GM23338 (cell line): ENCODE measurements at regions not wholly inside any gene's neighbourhood (a gene's known extent, or its start where the extent isn't known, plus 50 kb on each side); places are given as distances from the start of the nearest gene placed in this dataset.

Experiments
- ATAC-seq: fragments of 200-7000 bp; cut with Tn5 transposase; 3 replicates; pipeline ENCODE4 v1.9.1; 2020
- DNase-seq: peaks from one replicate; pipeline ENCODE4 v3.0.0-alpha.2; 2015; ENCODE audit warnings: low spot score
- H2AFZ ChIP-seq: fragments of 200-600 bp; sonication (generic); 2 replicates; pipeline ENCODE4 v1.8.0; 2016; ENCODE audit warnings: antibody characterized with exemption, mild to moderate bottlenecking, moderate library complexity
- H3F3A ChIP-seq: fragments of 200-600 bp; sonication (generic); replicated peaks from 2 replicates; pipeline ENCODE4 v1.8.0; 2017; ENCODE audit warnings: antibody characterized with exemption, mixed run types, low read depth
- H3K27ac ChIP-seq: fragments of 200-600 bp; sonication (generic); 2 replicates; pipeline ENCODE4 v1.6.1; 2016; ENCODE audit warnings: low read depth
- H3K27me3 ChIP-seq: fragments of 200-600 bp; sonication (generic); 2 replicates; pipeline ENCODE4 v1.8.0; 2016; ENCODE audit warnings: mild to moderate bottlenecking, mixed run types, moderate library complexity; ENCODE audit not compliant: insufficient read depth
- H3K36me3 ChIP-seq: fragments of 200-600 bp; sonication (generic); 2 replicates; pipeline ENCODE4 v1.8.0; 2016; ENCODE audit warnings: mild to moderate bottlenecking; ENCODE audit not compliant: insufficient read depth
- H3K4me1 ChIP-seq: fragments of 200-600 bp; sonication (generic); 2 replicates; pipeline ENCODE4 v1.8.0; 2016; ENCODE audit warnings: mild to moderate bottlenecking, moderate library complexity; ENCODE audit not compliant: insufficient read depth
- H3K4me2 ChIP-seq: fragments of 200-600 bp; sonication (generic); 2 replicates; pipeline ENCODE4 v1.7.1; 2017; ENCODE audit warnings: mixed run types
- H3K4me3 ChIP-seq: fragments of 200-600 bp; sonication (generic); 2 replicates; pipeline ENCODE4 v1.6.1; 2016; ENCODE audit warnings: mixed run types
- H3K79me2 ChIP-seq: fragments of 200-600 bp; sonication (generic); replicated peaks from 2 replicates; pipeline ENCODE4 v1.8.0; 2017; ENCODE audit warnings: mild to moderate bottlenecking; ENCODE audit not compliant: insufficient read depth
- H3K9me2 ChIP-seq: fragments of 200-600 bp; sonication (generic); 2 replicates; pipeline ENCODE4 v1.8.0; 2017; ENCODE audit not compliant: insufficient read depth
- H4K20me1 ChIP-seq: fragments of 200-600 bp; sonication (generic); replicated peaks from 2 replicates; pipeline ENCODE4 v1.8.0; 2017; ENCODE audit warnings: mild to moderate bottlenecking; ENCODE audit not compliant: insufficient read depth
- H3K27ac Mint-ChIP-seq: 2 replicates; pipeline ENCODE4 v1.8.0; 2020; ENCODE audit warnings: inconsistent platforms, mild to moderate bottlenecking, moderate library complexity, mixed read lengths
- H3K27me3 Mint-ChIP-seq: 3 replicates; pipeline ENCODE4 v1.8.0; 2022; ENCODE audit warnings: low read depth, mild to moderate bottlenecking, moderate library complexity, mixed read lengths, inconsistent platforms; ENCODE audit not compliant: insufficient read depth, poor library complexity
- H3K36me3 Mint-ChIP-seq: 3 replicates; pipeline ENCODE4 v1.8.0; 2021; ENCODE audit warnings: low read depth, mild to moderate bottlenecking, inconsistent platforms, moderate library complexity, mixed read lengths
- H3K4me1 Mint-ChIP-seq: 3 replicates; pipeline ENCODE4 v1.8.0; 2020; ENCODE audit warnings: mild to moderate bottlenecking, inconsistent platforms, mixed read lengths
- H3K4me3 Mint-ChIP-seq: 3 replicates; pipeline ENCODE4 v1.8.0; 2021; ENCODE audit warnings: moderate library complexity, mild to moderate bottlenecking, inconsistent platforms, mixed read lengths
- H3K9me3 Mint-ChIP-seq: 3 replicates; pipeline ENCODE4 v1.8.0; 2020; ENCODE audit warnings: moderate library complexity, mild to moderate bottlenecking, inconsistent platforms, mixed read lengths
- CTCF ChIP-seq, 2 experiments: fragments of 200-600 bp in 1 of 2; sonication (generic) in 1 of 2; conservative IDR thresholded peaks; 2 replicates each; pipeline versions ENCODE4 v1.5.1 to v1.6.1; 2016 to 2017; ENCODE audit warnings: antibody characterized with exemption in 2 of 2, low read depth in 2 of 2, mild to moderate bottlenecking in 2 of 2, moderate library complexity in 1 of 2
- ETS1 ChIP-seq: IDR thresholded peaks from 2 replicates; pipeline ENCODE4 v1.6.1; 2016; ENCODE audit warnings: antibody characterized with exemption
- EZH2 ChIP-seq: fragments of 200-600 bp; sonication (generic); IDR thresholded peaks from one replicate; pipeline ENCODE4 v1.8.0; 2017; ENCODE audit warnings: antibody characterized with exemption, mild to moderate bottlenecking, low read depth; ENCODE audit not compliant: unreplicated experiment
- EZH2phosphoT487 ChIP-seq: fragments of 200-600 bp; sonication (generic); IDR thresholded peaks from one replicate; pipeline ENCODE4 v1.8.1; 2018; ENCODE audit warnings: antibody characterized with exemption; ENCODE audit not compliant: unreplicated experiment
- NANOG ChIP-seq: IDR thresholded peaks from 2 replicates; pipeline ENCODE4 v1.6.1; 2016; ENCODE audit warnings: antibody characterized with exemption, borderline replicate concordance
- STAT1 ChIP-seq: IDR thresholded peaks from one replicate; pipeline ENCODE4 v1.6.1; 2016; ENCODE audit warnings: antibody characterized with exemption; ENCODE audit not compliant: unreplicated experiment
- ZNF462 ChIP-seq: fragments of 250-450 bp; sonication (Bioruptor Pico); IDR thresholded peaks from 2 replicates; pipeline ENCODE4 v1.5.0; 2020; ENCODE audit warnings: mild to moderate bottlenecking, moderate library complexity

GRCh38 chrX:151323054-151323453 lies 74.0 kb upstream of the VMA21 start:
- no peaks in the 10 kb centered on the region for H3K36me3 ChIP-seq
- H4K20me1 ChIP-seq: no peaks in the 10 kb centered on the region
- no peak for ATAC-seq
- H3K79me2 ChIP-seq: no peaks in the 10 kb centered on the region
- no peaks in the 10 kb centered on the region for H3K9me2 ChIP-seq
- Mint-ChIP-seq H3K27ac (no peak overlapping the region), H3K27me3 (no peaks in the 10 kb centered on the region), H3K9me3 (no peaks in the 10 kb centered on the region), H3K36me3 (no peaks in the 10 kb centered on the region), H3K4me1 (0 out of 3 replicates have a peak, but pooled peaks cover 2% of the 10 kb centered on the region), H3K4me3 (no peak overlapping the region)
- no peaks in the 10 kb centered on the region for H3K4me1 ChIP-seq
- no peak for DNase-seq
- H3K4me3 ChIP-seq: no peak overlapping the region
- no peak overlapping the region for H3K27ac ChIP-seq
- H3K27me3 ChIP-seq: no peaks in the 10 kb centered on the region
- no peaks in the 10 kb centered on the region for H3F3A ChIP-seq
- TF ChIP-seq EZH2phosphoT487 (no peak), EZH2 (no peak), STAT1 (no peak), ZNF462 (CRISPR knock-in tag) (no peak), CTCF (conservative IDR thresholded peaks at IDR 0.05; ENCODE audit: low read depth in 2 of 2) (no peak), NANOG (no peak), ETS1 (no peak)
- H2AFZ ChIP-seq: no peak overlapping the region
- H3K4me2 ChIP-seq: no peak overlapping the region
